Activated CD8-positive, alpha-beta memory T cell treated with anti-CD3 and anti-CD28 coated beads, Interleukin-2, amount 50 U/mL, for 4 hours (primary cell): ENCODE measurements at regions not wholly inside any gene's neighbourhood (a gene's known extent, or its start where the extent isn't known, plus 50 kb on each side); places are given as distances from the start of the nearest gene placed in this dataset.
"Not testable (repeated sequence)": the region's sequence is repeated elsewhere in the genome, so short reads cannot be mapped to it uniquely, and the experiment has no call there.

Source experiments
- DNase-seq: peaks from one replicate; pipeline ENCODE4 v3.0.0-alpha.2; 2020

GRCh38 chr2:195570329-195570728, 86.7 kb upstream of the SLC39A10 start:
- no peak for DNase-seq

- no peak for DNase-seq
Measured at GRCh38 chr2:195569255-195569654, 87.8 kb upstream of the SLC39A10 start.

GRCh38 chr2:195564625-195565135, 92.3 kb upstream of the SLC39A10 start:
- not testable (repeated sequence) for DNase-seq

- DNase-seq = no peak
Measured at GRCh38 chr2:195563857-195564512, 93.0 kb upstream of the SLC39A10 start.

- no peak for DNase-seq
Measured at GRCh38 chr2:195562570-195563566, 94.2 kb upstream of the SLC39A10 start.

- no peak for DNase-seq
Measured at GRCh38 chr2:195561116-195561921, 95.7 kb upstream of the SLC39A10 start.

GRCh38 chr2:195560209-195560895, 96.7 kb upstream of the SLC39A10 start:
- DNase-seq = no peak

GRCh38 chr2:195559431-195559914, 97.6 kb upstream of the SLC39A10 start:
- DNase-seq = peak; percentile 64

GRCh38 chr2:195555971-195556370, 101.1 kb upstream of the SLC39A10 start:
- no peak for DNase-seq

- no peak for DNase-seq
Measured at GRCh38 chr2:195552581-195552980, 104.4 kb upstream of the SLC39A10 start.

- no peak for DNase-seq
Measured at GRCh38 chr2:195548198-195548940, 108.7 kb upstream of the SLC39A10 start.

GRCh38 chr2:195547268-195547840, 109.7 kb upstream of the SLC39A10 start:
- not testable (repeated sequence) for DNase-seq

GRCh38 chr2:195545811-195546210, 111.2 kb upstream of the SLC39A10 start:
- no peak for DNase-seq

- no peak for DNase-seq
Measured at GRCh38 chr2:195543902-195544894, 112.8 kb upstream of the SLC39A10 start.

- DNase-seq = no peak
Measured at GRCh38 chr2:195543063-195543462, 114.0 kb upstream of the SLC39A10 start.

GRCh38 chr2:195542067-195542466, 115.0 kb upstream of the SLC39A10 start:
- DNase-seq = no peak

- DNase-seq = no peak
Measured at GRCh38 chr2:195538937-195539336, 118.1 kb upstream of the SLC39A10 start.

- no peak for DNase-seq
Measured at GRCh38 chr2:195537811-195538210, 119.2 kb upstream of the SLC39A10 start.

- DNase-seq = no peak
Measured at GRCh38 chr2:195536906-195537305, 120.1 kb upstream of the SLC39A10 start.
